ENCODE measurements at regions not wholly inside any gene's neighbourhood (a gene's known extent, or its start where the extent isn't known, plus 50 kb on each side); places are given as distances from the start of the nearest gene placed in this dataset.
"Not testable (repeated sequence)": the region's sequence is repeated elsewhere in the genome, so short reads cannot be mapped to it uniquely, and the experiment has no call there.

- DNase-seq: peak; percentile 25 to 39
Observed at GRCh38 chr16:26598061-26598460, 468.7 kb upstream of the C16orf82 start.

DNA sequence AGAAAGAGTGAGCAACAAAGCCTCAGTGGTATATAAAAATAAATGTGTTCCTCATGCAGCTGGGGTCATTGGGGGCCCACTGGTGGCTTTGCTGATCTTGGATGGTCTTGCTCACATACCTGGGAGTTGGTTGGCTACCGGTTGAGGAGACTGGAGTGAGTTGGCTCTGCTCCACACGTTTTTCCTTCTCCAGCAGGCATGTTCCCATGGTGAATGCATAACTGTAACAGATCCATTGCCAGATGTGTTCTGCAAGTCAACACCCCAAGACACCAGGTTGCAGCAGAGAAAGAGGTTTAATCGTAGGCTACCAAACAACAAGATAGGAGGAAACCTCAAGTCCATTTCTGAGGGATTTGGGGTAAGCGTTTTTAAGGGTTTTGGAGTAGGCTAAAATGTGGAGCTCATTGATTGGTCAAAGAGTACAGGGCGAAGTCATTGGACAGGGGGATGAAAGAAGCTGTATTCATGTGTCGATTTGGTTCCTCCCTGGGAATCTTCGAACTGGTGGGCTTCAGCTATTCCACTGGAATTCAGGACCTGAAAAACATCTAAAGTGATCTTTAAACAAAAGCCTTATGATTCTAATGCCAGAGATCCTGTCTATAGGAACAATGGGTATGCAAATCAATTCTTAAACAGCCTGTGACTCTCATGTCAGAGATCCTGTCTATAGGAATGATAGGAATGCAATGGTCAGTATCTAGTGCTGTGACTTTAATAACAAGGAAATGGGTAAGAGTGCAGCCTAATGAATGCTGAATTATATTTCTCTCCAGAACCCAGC lies 467.5 kb upstream of the C16orf82 start:
- no peak for DNase-seq

- no peak for DNase-seq
Observed at GRCh38 chr16:26599785-26600104, 467.0 kb upstream of the C16orf82 start.

DNA sequence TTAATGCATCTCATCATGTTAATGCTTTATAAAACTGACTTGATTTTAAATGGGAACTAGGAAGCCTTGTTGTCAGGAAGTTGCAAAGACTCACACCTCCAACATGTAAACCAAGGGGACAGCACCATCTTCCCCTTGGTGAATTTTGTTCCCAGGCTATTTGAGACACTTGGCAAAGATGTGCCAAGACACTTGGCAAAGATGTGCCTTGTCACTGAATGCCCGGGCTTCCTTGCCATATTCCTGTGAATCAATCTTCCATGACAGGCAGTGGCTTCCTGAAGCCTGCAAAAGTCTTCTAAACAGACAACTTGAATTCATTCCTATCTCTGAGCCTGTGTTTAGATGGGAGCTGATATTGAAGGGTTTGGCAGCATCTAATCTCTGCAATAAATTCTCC lies 465.4 kb upstream of the C16orf82 start:
- no peak for DNase-seq

DNA sequence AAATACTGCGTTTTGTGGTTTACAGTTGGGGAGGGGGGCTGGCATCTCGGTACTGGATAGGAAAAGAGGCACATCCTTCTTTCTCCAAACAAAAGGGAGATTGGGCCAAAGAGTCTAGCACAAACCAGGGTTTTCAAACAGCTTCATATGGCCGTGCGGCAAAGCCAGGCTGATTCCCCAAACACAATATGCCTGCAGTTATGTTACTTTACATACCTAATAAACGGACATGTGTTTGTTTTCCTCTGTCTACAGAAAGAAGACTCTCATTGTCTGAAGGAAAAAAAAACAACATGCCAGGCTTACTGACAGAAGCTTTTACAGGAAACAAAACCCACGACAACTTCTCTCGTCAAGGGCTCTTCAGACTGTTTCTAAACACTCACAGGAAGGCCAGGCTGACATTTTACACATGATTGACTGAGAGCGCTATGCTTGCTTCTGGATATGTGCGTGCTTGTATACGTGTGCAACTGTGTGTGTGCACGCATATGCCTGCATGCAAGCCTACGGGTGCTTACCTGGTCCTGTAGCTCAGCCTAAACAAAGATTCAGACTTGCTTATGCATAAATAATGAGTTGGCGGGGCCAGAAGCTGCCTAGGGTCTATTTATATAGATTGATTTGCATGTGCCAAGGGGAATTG lies 461.0 kb upstream of the C16orf82 start:
- no peak for DNase-seq

DNA sequence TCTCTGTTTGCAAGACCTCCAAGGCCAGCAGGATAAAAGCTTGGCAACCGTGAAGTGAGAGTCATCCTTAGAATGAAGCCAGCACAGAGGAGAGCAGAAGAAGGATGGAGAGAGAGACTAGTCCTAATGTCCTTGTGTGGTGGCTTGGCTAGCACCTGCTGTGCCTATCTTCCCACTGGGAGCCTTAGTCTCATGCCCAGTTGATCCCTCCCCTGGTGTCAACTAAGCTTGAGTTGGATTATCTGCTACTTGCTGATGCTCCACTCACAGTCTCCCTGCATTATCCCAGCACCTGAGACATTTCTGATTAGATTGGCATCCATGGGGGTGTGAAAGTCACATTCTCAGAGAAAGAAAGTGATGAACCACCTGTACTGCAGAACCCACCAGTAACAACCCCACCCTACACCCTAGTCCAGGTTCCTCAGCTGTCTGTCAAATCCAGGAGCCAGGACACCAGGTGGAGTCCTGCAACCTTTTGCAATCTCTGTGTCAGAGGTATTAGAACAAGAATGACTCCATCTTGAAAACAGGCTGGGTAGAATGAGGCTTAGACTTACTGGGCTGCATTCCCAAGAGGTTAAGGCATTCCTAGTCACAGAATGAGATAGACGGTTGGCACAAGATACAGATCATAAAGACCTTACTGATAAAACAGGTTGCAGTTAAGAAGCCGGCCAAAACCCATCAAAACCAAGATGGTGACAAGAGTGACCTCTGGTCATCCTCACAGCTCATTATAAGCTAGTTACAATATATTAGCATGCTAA lies 460.2 kb upstream of the C16orf82 start:
- no peak for DNase-seq

DNA sequence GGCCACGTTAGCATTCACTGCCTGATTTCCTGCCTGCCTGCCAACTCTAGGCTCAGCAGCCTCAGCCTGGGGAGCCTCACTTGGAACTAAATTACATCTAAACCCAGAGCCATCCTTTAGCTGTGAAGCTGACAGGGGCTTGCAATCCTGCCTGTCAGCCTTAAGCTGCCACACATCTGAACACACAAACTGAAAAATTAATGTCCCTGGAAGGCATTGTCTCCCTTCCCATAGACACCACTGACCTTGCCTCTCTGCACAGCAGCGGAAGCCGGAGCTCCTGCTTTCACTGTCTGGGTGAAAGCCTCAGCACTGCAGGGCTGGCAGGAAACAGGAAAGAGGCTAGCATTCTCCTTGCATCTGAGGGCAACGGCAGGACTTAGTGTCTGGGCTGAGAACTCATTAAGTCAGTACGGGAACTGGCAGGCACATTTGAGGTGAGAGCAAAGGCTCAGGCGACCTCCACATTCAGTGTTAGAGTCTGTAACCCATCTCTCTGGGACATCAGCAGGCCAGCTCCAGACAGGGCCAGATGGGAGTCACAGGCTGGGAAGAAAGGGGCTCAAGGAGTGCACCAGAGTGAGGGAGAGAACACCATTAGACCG lies 452.4 kb upstream of the C16orf82 start:
- no peak for DNase-seq

GRCh38 chr16:26623442-26623841 lies 443.3 kb upstream of the C16orf82 start:
- no peak for DNase-seq

DNA sequence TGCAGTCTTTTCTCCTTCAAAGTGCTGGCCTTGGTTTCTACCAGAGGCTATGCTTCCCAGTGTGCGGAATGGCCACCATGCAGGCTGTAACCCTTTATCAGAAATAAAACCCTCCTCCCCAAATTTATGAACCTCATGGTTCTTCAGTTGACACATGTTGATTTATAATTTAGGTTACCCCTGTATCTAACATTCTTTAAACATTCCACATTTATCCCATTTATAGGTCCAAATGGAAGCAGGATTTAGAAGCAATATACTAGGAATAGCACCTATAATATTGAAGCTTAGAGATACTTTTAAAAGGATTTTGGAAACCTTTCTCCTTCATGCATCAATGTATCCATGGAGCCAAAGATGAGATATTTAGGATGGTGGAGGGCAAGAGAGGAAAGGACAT lies 438.8 kb upstream of the C16orf82 start:
- DNase-seq: no peak

DNA sequence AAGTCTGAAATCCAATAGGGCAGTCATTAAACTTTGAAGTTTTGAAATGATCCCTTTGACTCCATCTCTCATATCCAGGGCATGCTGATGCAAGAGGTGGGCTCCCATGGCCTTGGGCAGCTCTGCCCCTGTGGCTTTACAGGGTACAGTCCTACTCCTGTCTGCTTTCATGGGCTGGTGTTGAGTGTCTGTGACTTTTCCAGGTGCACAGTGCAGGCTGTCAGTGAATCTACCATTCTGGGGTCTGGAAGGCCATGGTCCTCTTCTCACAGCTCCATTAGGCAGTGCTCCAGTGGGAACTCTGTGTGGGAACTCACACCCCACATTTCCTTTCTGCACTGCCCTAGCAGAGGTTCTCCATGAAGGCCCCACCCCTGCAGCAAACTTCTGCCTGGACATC lies 435.4 kb upstream of the C16orf82 start:
- DNase-seq: not testable (repeated sequence)

- no peak for DNase-seq
Observed at GRCh38 chr16:26642047-26642664, 424.6 kb upstream of the C16orf82 start.

DNA sequence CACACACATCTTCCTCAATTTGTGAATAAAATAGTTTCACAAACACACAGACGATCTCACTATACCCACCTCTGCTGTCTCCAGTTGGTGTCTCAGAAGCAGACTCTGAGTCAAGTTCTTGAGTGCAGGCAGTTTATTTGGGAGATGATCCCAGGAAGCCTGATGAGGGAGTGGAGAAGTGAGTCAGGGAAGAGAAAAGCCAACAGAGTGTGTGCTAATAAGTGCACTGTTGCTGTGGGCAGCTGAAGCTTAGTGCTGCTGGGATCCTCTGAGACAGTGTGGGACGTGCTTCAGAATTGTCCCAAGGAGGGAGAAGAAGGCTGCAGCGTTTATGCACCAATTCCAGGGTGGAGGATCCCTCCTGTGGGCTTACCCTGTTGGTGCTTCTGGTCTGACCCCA lies 423.2 kb upstream of the C16orf82 start:
- no peak for DNase-seq

DNA sequence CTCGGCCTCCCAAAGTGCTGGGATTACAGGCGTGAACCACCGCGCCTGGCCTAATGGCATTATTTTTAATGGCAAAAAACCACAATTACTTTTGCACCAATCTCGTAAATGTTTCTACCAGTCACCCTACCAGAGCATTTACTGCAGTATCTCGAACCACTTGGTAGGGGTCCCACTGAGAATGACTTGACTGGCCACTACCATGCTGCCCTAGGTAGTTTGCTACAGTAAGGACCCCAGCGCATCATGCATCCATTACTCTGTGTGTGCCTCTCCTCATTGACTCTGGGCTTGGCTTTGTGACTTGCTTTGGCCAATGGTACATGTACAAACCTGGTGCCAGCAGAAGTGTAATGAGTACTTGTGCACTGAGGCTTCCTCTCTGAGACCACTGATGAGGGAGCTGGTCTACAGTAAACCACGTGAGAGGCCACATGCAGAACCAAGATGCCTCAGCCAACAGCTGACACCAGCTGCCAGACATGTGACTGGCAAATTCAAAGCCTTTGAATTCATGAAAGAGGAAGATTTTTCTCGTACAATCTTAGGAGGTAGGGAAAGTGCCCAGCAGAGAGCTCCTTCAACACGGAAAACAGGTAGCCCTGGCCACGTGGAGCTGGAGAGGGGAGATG lies 421.7 kb upstream of the C16orf82 start:
- DNase-seq: no peak

GRCh38 chr16:26645614-26646013 lies 421.1 kb upstream of the C16orf82 start:
- peak; percentile 39 to 61 for DNase-seq

DNA sequence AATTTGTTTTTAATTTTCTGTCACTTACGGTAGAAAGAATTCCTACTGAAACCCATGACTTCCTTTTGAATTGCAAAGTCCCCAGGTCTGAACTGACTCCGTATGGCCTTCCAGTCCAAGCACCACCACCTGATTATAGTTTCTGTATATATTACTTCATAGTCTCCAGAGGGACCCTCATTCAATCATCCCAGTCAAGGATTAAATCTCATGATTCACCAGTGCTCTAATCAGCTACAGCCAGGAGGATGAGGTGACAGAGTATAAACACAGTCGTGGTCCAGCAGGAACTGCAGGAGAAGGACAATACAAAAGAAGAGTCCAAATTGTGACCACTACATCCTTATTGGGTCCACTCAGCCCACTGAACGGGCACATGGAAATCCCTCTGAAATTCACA lies 418.9 kb upstream of the C16orf82 start:
- no peak for DNase-seq

- DNase-seq: no peak
Observed at GRCh38 chr16:26648851-26649250, 417.9 kb upstream of the C16orf82 start.

- DNase-seq: no peak
Observed at GRCh38 chr16:26649381-26650045, 417.2 kb upstream of the C16orf82 start.

- no peak for DNase-seq
Observed at GRCh38 chr16:26651464-26651863, 415.3 kb upstream of the C16orf82 start.

- no peak for DNase-seq
Observed at GRCh38 chr16:26651884-26652283, 414.8 kb upstream of the C16orf82 start.

GRCh38 chr16:26658486-26658885 lies 408.2 kb upstream of the C16orf82 start:
- DNase-seq: no peak

GRCh38 chr16:26658915-26659314 lies 407.8 kb upstream of the C16orf82 start:
- no peak for DNase-seq

DNA sequence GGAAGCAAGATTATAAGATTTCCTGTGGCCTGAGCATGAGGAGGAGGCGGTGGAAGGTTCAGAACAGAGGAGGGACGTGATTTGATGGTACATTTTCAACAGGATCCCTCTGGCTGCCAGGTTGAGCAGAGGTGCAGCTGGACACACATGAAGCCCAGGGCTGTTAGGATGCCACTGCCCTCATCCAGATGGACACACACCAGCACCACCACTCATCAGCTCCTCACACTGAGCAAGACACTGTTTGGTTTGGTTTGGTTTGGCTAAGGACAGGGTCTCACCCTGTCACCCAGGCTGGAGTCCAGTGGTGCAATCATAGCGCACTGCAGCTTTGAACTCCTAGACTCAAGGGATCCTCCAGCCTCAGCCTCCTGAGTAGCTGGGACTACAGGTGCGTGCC lies 402.6 kb upstream of the C16orf82 start:
- DNase-seq: no peak

All from stimulated activated CD4-positive, alpha-beta T cell treated with anti-CD3 and anti-CD28 coated beads, Interleukin-2, amount 100 ng/mL, for 48 hours (primary cell).